H1 (cell line): ENCODE measurements at regions not wholly inside any gene's neighbourhood (a gene's known extent, or its start where the extent isn't known, plus 50 kb on each side); places are given as distances from the start of the nearest gene placed in this dataset.

Experiments used
- CHD7 ChIP-seq: fragments of 300-600 bp; sonication (generic); IDR thresholded peaks from 2 replicates; pipeline ENCODE4 v1.7.1; 2012; ENCODE audit warnings: low read length, moderate library complexity, mild to moderate bottlenecking, inconsistent platforms; ENCODE audit not compliant: insufficient replicate concordance
- EGR1 ChIP-seq: IDR thresholded peaks from 2 replicates; pipeline ENCODE4 v1.6.1; 2011; ENCODE audit warnings: low read depth, low read length, borderline replicate concordance
- FOSL1 ChIP-seq: IDR thresholded peaks from 2 replicates; pipeline ENCODE4 v1.6.1; 2011; ENCODE audit warnings: mild to moderate bottlenecking, low read depth, low read length, moderate library complexity; ENCODE audit not compliant: insufficient read depth
- JUND ChIP-seq: IDR thresholded peaks from 2 replicates; pipeline ENCODE4 v1.6.1; 2011; ENCODE audit warnings: mild to moderate bottlenecking, improper control_type of control experiment, low read length
- KDM5A ChIP-seq: fragments of 200-600 bp; IDR thresholded peaks from 2 replicates; pipeline ENCODE4 v1.7.1; 2012; ENCODE audit warnings: mild to moderate bottlenecking, low read length, inconsistent platforms, mixed read lengths
- POU5F1 ChIP-seq: IDR thresholded peaks from 2 replicates; pipeline ENCODE4 v1.6.1; 2011; ENCODE audit warnings: low read depth, mild to moderate bottlenecking, low read length, moderate library complexity
- SIRT6 ChIP-seq: IDR thresholded peaks from one replicate; pipeline ENCODE4 v1.7.1; 2012; ENCODE audit warnings: low read length, inconsistent platforms
- SRF ChIP-seq: IDR thresholded peaks from 2 replicates; pipeline ENCODE4 v1.6.1; 2011; ENCODE audit warnings: mild to moderate bottlenecking, low read depth, low read length, moderate library complexity
- TBP ChIP-seq: IDR thresholded peaks from 2 replicates; pipeline ENCODE4 v1.6.1; 2011; ENCODE audit warnings: low read depth, low read length, improper control_type of control experiment
- TEAD4 ChIP-seq: IDR thresholded peaks from 2 replicates; pipeline ENCODE4 v1.6.1; 2012; ENCODE audit warnings: low read depth, low read length, inconsistent platforms, mixed read lengths

GRCh38 chr10:101285519-101286070 is 56.3 kb upstream of the LBX1 start (continued):
- no peak for TF ChIP-seq FOSL1
- TF ChIP-seq JUND = no peak
- no peak for TF ChIP-seq CHD7
- no peak for TF ChIP-seq TBP
- TF ChIP-seq SRF = no peak
- TF ChIP-seq KDM5A = no peak
- TF ChIP-seq POU5F1 = no peak
- no peak for TF ChIP-seq EGR1
- TF ChIP-seq TEAD4 = 0 out of 2 replicates have a peak, but pooled peaks have one; percentile 21
- no peak for TF ChIP-seq SIRT6
